ENCODE measurements at regions not wholly inside any gene's neighbourhood (a gene's known extent, or its start where the extent isn't known, plus 50 kb on each side); places are given as distances from the start of the nearest gene placed in this dataset.

- TF ChIP-seq POLR2A (IDR thresholded peaks at IDR 0.05; ENCODE audit: low read depth): no peak
- TF ChIP-seq CTCF (IDR thresholded peaks at IDR 0.05): no peak
- no peak for TF ChIP-seq POLR2AphosphoS5 (IDR thresholded peaks at IDR 0.05)
Measured at GRCh38 chr9:30851600-30851999, 1532.8 kb upstream of the ACO1 start.

Data from esophagus muscularis mucosa (tissue), 3 donors.